ENCODE measurements at regions not wholly inside any gene's neighbourhood (a gene's known extent, or its start where the extent isn't known, plus 50 kb on each side); places are given as distances from the start of the nearest gene placed in this dataset.

DNA sequence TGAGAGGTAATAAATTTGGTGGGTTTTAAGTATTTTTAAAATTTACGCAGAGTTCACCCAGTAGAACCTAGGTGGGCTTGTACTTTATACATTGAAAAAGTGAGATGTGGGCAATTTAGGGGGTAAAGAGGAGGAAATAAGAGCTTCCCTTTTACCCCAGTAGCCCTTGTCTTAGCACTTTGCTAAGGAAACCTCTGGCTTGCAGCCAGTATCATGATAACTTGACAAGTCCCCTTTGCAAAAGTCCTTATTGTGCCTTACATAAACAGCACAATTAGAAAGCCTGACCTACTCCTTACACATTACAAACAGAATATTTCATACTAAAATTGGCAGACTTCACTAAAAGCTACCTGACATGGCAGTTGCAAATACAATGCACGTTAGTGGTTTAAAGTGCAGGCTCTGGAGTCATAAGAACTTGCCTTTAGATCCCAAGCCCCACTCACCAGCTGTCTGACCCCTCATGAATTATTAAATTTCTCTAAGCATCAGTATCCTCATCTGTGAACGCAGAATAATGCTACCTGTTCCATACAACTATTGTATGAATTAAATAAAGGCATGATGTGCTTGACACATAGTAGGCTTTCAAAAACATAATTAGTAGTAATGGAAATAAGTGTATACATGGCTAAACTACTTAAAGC lies 53.2 kb upstream of the NELL2 start:
- Histone ChIP-seq H3K4me2 (no peak overlapping the region), H3K9me3 (no peaks in the 10 kb centered on the region), H3K27ac (no peak overlapping the region), H3K4me3 (no peak overlapping the region), H3K4me1 (no peaks in the 10 kb centered on the region)
- 21% methylated on average over 3 of the region's 3 CpGs for WGBS (ENCODE audit: missing lambda C conversion rate)
- no peak for FAIRE-seq
- TF ChIP-seq RNF2 (IDR thresholded peaks at IDR 0.05; ENCODE audit: borderline replicate concordance, low read depth) (no peak), ZFP36 (IDR thresholded peaks at IDR 0.05; ENCODE audit: borderline replicate concordance, partially characterized antibody) (no peak), HOXB5 (CRISPR knock-in tag; IDR thresholded peaks at IDR 0.05) (no peak), ZSCAN20 (CRISPR knock-in tag; IDR thresholded peaks at IDR 0.05) (no peak), CEBPB (IDR thresholded peaks at IDR 0.05) (no peak), HDAC2 (IDR thresholded peaks at IDR 0.05) (no peak), SMC3 (IDR thresholded peaks at IDR 0.05) (no peak), ZC3H11A (IDR thresholded peaks at IDR 0.05) (no peak), RCOR1 (IDR thresholded peaks at IDR 0.05; ENCODE audit: low read depth, low read length) (no peak), RFX5 (IDR thresholded peaks at IDR 0.05) (no peak), BHLHE40 (IDR thresholded peaks at IDR 0.05; ENCODE audit: low read depth, low read length) (no peak), MAZ (IDR thresholded peaks at IDR 0.05; ENCODE audit: borderline replicate concordance, low read depth, low read length) (no peak), MAFK (IDR thresholded peaks at IDR 0.05; ENCODE audit: partially characterized antibody) (no peak), FOSL2 (IDR thresholded peaks at IDR 0.05) (no peak), FOSL2 (CRISPR knock-in tag; IDR thresholded peaks at IDR 0.05) (no peak)
- TF ChIP-seq, protein P1, sequence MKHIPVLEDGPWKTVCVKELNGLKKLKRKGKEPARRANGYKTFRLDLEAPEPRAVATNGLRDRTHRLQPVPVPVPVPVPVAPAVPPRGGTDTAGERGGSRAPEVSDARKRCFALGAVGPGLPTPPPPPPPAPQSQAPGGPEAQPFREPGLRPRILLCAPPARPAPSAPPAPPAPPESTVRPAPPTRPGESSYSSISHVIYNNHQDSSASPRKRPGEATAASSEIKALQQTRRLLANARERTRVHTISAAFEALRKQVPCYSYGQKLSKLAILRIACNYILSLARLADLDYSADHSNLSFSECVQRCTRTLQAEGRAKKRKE (CRISPR knock-in tag; IDR thresholded peaks at IDR 0.05; ENCODE audit: low read depth) = no peak
- TF ChIP-seq, protein P2, sequence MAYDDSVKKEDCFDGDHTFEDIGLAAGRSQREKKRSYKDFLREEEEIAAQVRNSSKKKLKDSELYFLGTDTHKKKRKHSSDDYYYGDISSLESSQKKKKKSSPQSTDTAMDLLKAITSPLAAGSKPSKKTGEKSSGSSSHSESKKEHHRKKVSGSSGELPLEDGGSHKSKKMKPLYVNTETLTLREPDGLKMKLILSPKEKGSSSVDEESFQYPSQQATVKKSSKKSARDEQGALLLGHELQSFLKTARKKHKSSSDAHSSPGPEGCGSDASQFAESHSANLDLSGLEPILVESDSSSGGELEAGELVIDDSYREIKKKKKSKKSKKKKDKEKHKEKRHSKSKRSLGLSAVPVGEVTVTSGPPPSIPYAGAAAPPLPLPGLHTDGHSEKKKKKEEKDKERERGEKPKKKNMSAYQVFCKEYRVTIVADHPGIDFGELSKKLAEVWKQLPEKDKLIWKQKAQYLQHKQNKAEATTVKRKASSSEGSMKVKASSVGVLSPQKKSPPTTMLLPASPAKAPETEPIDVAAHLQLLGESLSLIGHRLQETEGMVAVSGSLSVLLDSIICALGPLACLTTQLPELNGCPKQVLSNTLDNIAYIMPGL (CRISPR knock-in tag; IDR thresholded peaks at IDR 0.05; ENCODE audit: borderline replicate concordance) = no peak
- TF ChIP-seq, protein P3, sequence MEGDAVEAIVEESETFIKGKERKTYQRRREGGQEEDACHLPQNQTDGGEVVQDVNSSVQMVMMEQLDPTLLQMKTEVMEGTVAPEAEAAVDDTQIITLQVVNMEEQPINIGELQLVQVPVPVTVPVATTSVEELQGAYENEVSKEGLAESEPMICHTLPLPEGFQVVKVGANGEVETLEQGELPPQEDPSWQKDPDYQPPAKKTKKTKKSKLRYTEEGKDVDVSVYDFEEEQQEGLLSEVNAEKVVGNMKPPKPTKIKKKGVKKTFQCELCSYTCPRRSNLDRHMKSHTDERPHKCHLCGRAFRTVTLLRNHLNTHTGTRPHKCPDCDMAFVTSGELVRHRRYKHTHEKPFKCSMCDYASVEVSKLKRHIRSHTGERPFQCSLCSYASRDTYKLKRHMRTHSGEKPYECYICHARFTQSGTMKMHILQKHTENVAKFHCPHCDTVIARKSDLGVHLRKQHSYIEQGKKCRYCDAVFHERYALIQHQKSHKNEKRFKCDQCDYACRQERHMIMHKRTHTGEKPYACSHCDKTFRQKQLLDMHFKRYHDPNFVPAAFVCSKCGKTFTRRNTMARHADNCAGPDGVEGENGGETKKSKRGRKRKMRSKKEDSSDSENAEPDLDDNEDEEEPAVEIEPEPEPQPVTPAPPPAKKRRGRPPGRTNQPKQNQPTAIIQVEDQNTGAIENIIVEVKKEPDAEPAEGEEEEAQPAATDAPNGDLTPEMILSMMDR (IDR thresholded peaks at IDR 0.05) = no peak
- TF ChIP-seq, protein P4, sequence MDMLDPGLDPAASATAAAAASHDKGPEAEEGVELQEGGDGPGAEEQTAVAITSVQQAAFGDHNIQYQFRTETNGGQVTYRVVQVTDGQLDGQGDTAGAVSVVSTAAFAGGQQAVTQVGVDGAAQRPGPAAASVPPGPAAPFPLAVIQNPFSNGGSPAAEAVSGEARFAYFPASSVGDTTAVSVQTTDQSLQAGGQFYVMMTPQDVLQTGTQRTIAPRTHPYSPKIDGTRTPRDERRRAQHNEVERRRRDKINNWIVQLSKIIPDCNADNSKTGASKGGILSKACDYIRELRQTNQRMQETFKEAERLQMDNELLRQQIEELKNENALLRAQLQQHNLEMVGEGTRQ (IDR thresholded peaks at IDR 0.05) = no peak
- TF ChIP-seq, protein P5, sequence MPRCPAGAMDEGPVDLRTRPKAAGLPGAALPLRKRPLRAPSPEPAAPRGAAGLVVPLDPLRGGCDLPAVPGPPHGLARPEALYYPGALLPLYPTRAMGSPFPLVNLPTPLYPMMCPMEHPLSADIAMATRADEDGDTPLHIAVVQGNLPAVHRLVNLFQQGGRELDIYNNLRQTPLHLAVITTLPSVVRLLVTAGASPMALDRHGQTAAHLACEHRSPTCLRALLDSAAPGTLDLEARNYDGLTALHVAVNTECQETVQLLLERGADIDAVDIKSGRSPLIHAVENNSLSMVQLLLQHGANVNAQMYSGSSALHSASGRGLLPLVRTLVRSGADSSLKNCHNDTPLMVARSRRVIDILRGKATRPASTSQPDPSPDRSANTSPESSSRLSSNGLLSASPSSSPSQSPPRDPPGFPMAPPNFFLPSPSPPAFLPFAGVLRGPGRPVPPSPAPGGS (IDR thresholded peaks at IDR 0.05) = no peak
- TF ChIP-seq, protein P6, sequence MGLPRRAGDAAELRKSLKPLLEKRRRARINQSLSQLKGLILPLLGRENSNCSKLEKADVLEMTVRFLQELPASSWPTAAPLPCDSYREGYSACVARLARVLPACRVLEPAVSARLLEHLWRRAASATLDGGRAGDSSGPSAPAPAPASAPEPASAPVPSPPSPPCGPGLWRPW (IDR thresholded peaks at IDR 0.05) = no peak
- ChIA-PET POLR2A (no interaction called here), CTCF (interaction anchor here (1.7 to 3.2 kb wide), 4 partner anchors 20 to 971 kb away, joined by 4 to 17 read pairs (median 8); partner anchors contain the start of gene NELL2)
- ATAC-seq = no peak
- no peak for DNase-seq (ENCODE audit: low read depth in 1 of 2, low spot score in 1 of 2)

Data from A549 (cell line).